ENCODE measurements at regions not wholly inside any gene's neighbourhood (a gene's known extent, or its start where the extent isn't known, plus 50 kb on each side); places are given as distances from the start of the nearest gene placed in this dataset.

GRCh38 chr3:117447419-117447818 lies 737.8 kb downstream of the TUSC7 start:
- TF ChIP-seq CTCF (IDR thresholded peaks at IDR 0.05; ENCODE audit: insufficient read depth, low read depth, low read length) (no peak), EZH2 (IDR thresholded peaks at IDR 0.05; ENCODE audit: insufficient read depth, low read length) (no peak)

Measured in astrocyte (in vitro differentiated cells and primary cell).